BLaER1 (cell line): ENCODE measurements at regions not wholly inside any gene's neighbourhood (a gene's known extent, or its start where the extent isn't known, plus 50 kb on each side); places are given as distances from the start of the nearest gene placed in this dataset.

Experiments used
- H3K27ac ChIP-seq: shearing (Covaris generic); formaldehyde crosslinking; 2 replicates; pipeline ENCODE4 v1.8.1; 2022
- H3K27me3 ChIP-seq: shearing (Covaris generic); formaldehyde crosslinking; 2 replicates; pipeline ENCODE4 v1.8.1; 2022
- H3K36me3 ChIP-seq: shearing (Covaris generic); formaldehyde crosslinking; 2 replicates; pipeline ENCODE4 v1.8.1; 2022
- H3K4me1 ChIP-seq: shearing (Covaris generic); formaldehyde crosslinking; 2 replicates; pipeline ENCODE4 v1.8.1; 2022
- H3K4me2 ChIP-seq: shearing (Covaris generic); formaldehyde crosslinking; 2 replicates; pipeline ENCODE4 v1.8.1; 2022
- H3K4me3 ChIP-seq: shearing (Covaris generic); formaldehyde crosslinking; 2 replicates; pipeline ENCODE4 v1.8.1; 2022
- H3K9ac ChIP-seq: shearing (Covaris generic); formaldehyde crosslinking; 2 replicates; pipeline ENCODE4 v1.8.1; 2022
- H3K9me3 ChIP-seq: shearing (Covaris generic); formaldehyde crosslinking; 2 replicates; pipeline ENCODE4 v1.8.1; 2022
- H4K20me1 ChIP-seq: shearing (Covaris generic); formaldehyde crosslinking; 2 replicates; pipeline ENCODE4 v1.8.1; 2022
- Cebpa-rat ChIP-seq: shearing (Covaris generic); IDR thresholded peaks from 2 replicates; pipeline ENCODE4 v1.8.1; 2022

DNA sequence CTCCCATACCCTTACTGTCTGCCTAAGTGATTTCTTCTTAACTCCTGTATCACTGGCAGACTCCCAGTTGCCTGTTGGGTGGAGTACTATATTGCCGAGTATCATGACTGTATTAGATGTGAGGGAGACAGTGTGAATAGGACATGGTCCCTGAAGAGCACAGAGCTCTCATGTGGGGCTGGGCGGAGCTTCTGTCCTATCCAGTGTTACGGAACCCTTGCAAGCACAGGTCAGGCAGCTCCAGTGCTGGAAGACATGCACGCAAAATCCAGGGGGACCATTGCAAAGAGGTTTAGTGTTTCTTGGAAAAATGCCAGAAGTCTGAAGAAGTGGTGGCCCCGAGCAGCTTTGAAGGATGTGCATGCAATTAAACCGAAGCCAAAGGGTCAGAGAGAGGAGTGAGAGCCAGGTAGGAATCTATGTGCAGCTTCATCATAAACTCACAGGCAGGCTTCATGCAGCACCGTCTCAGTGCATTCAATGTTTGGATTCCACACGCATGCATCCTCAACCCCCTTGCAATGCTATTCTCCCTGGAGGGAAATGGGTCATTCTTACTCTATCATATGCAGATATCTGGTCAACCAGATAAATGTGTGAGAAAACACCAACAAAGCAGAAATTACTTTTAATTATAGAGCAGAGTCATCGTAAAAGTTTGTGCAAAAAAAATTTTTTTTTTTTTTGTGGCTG is 49.7 kb upstream of the DHRSX start:
- H3K9ac ChIP-seq = no peak overlapping the region
- H3K27ac ChIP-seq = no peak overlapping the region
- no peak for TF ChIP-seq Cebpa-rat
- peak overlapping the region; percentile 83 for H3K4me2 ChIP-seq
- H3K4me1 ChIP-seq = peaks cover 52% of the 10 kb centered on the region
- no peaks in the 10 kb centered on the region for H3K36me3 ChIP-seq
- peaks cover 31% of the 10 kb centered on the region for H3K9me3 ChIP-seq
- H3K4me3 ChIP-seq = no peak overlapping the region
- no peaks in the 10 kb centered on the region for H4K20me1 ChIP-seq
- H3K27me3 ChIP-seq = no peaks in the 10 kb centered on the region
